Activated T-cell treated with anti-CD3 and anti-CD28 coated beads, Interleukin-2, amount 50 U/mL, for 72 hours (primary cell): ENCODE measurements at regions not wholly inside any gene's neighbourhood (a gene's known extent, or its start where the extent isn't known, plus 50 kb on each side); places are given as distances from the start of the nearest gene placed in this dataset.
A peak's percentile ranks its signal among the peaks of the same experiment; 100 is the strongest.
"Not testable (repeated sequence)": the region's sequence is repeated elsewhere in the genome, so short reads cannot be mapped to it uniquely, and the experiment has no call there.

ENCODE experiments used
- ATAC-seq, 2 donors: fragments of 150-1000 bp; cut with Tn5 transposase; replicated peaks in 1 of 2; 2 replicates each; pipeline ENCODE4 v1.10.0; 2021; ENCODE audit warnings: moderate library complexity in 2 of 2, mild to moderate bottlenecking in 1 of 2
- DNase-seq, 2 donors: peaks; one replicate each; pipeline ENCODE4 v3.0.0; 2021 to 2022; ENCODE audit warnings: mixed read lengths in 1 of 2
- H3K27ac Mint-ChIP-seq: one replicate; pipeline ENCODE4 v1.8.0; 2022; ENCODE audit warnings: mild to moderate bottlenecking, moderate library complexity, mixed read lengths
- H3K27me3 Mint-ChIP-seq: one replicate; pipeline ENCODE4 v1.8.0; 2022; ENCODE audit warnings: low read depth, mixed read lengths
- H3K36me3 Mint-ChIP-seq, 2 donors: one replicate each; pipeline ENCODE4 v1.8.0; 2022; ENCODE audit warnings: mixed read lengths in 2 of 2, mild to moderate bottlenecking in 1 of 2; ENCODE audit not compliant: insufficient read depth in 2 of 2
- H3K4me1 Mint-ChIP-seq: one replicate; pipeline ENCODE4 v1.8.0; 2022; ENCODE audit warnings: low read depth, mixed read lengths
- H3K4me3 Mint-ChIP-seq, 2 donors: one replicate each; pipeline ENCODE4 v1.8.0; 2022; ENCODE audit warnings: mild to moderate bottlenecking in 2 of 2, mixed read lengths in 2 of 2, moderate library complexity in 2 of 2
- H3K9me3 Mint-ChIP-seq, 2 donors: one replicate each; pipeline ENCODE4 v1.8.0; 2022; ENCODE audit warnings: mixed read lengths in 2 of 2

- no peaks in the 10 kb centered on the region for H3K9me3 Mint-ChIP-seq
- ATAC-seq: no peak
Observed at GRCh38 chr2:193187816-193188215, 993.1 kb upstream of the TMEFF2 start.

GRCh38 chr2:193170981-193171380 is 976.2 kb upstream of the TMEFF2 start:
- H3K4me1 Mint-ChIP-seq, H3K27ac Mint-ChIP-seq, ATAC-seq, H3K4me3 Mint-ChIP-seq, H3K36me3 Mint-ChIP-seq, H3K9me3 Mint-ChIP-seq, DNase-seq, H3K27me3 Mint-ChIP-seq: not testable (repeated sequence)

More at GRCh38 chr2:193187816-193188215, 993.1 kb upstream of the TMEFF2 start:
- Mint-ChIP-seq H3K27me3 (no peaks in the 10 kb centered on the region), H3K4me1 (peaks cover 9% of the 10 kb centered on the region), H3K4me3 (peak overlapping the region in 1 of 2 donors; percentile 78), H3K27ac (peak overlapping the region; percentile 72), H3K36me3 (no peaks in the 10 kb centered on the region)
- no peak for DNase-seq

GRCh38 chr2:193156480-193156879 is 961.7 kb upstream of the TMEFF2 start:
- no peak overlapping the region for H3K27ac Mint-ChIP-seq
- no peaks in the 10 kb centered on the region for H3K4me1 Mint-ChIP-seq
- DNase-seq (no peak), ATAC-seq (no peak)
- H3K9me3 Mint-ChIP-seq: peaks cover 5 to 8% of the 10 kb centered on the region in 2 donors
- H3K27me3 Mint-ChIP-seq: no peaks in the 10 kb centered on the region
- no peak overlapping the region for H3K4me3 Mint-ChIP-seq
- H3K36me3 Mint-ChIP-seq: peaks cover 0 to 2% of the 10 kb centered on the region in 2 donors

- peaks cover under 1 to 4% of the 10 kb centered on the region in 2 donors for H3K9me3 Mint-ChIP-seq
Observed at GRCh38 chr2:193154076-193154475, 959.3 kb upstream of the TMEFF2 start.

GRCh38 chr2:193153576-193153975 is 958.8 kb upstream of the TMEFF2 start:
- ATAC-seq: no peak
- DNase-seq: no peak
- H3K27me3 Mint-ChIP-seq: no peaks in the 10 kb centered on the region
- no peak overlapping the region for H3K4me3 Mint-ChIP-seq
- H3K27ac Mint-ChIP-seq: no peak overlapping the region
- H3K9me3 Mint-ChIP-seq: peaks cover 0 to 2% of the 10 kb centered on the region in 2 donors
- no peaks in the 10 kb centered on the region for H3K4me1 Mint-ChIP-seq
- no peaks in the 10 kb centered on the region for H3K36me3 Mint-ChIP-seq

More at GRCh38 chr2:193154076-193154475, 959.3 kb upstream of the TMEFF2 start:
- Mint-ChIP-seq H3K4me3 (no peak overlapping the region), H3K27ac (no peak overlapping the region), H3K36me3 (no peaks in the 10 kb centered on the region), H3K27me3 (no peaks in the 10 kb centered on the region), H3K4me1 (no peaks in the 10 kb centered on the region)
- no peak for ATAC-seq
- DNase-seq: no peak

- H3K4me1 Mint-ChIP-seq, H3K27ac Mint-ChIP-seq, H3K4me3 Mint-ChIP-seq, H3K27me3 Mint-ChIP-seq, DNase-seq, H3K9me3 Mint-ChIP-seq, H3K36me3 Mint-ChIP-seq, ATAC-seq: not testable (repeated sequence)
Observed at GRCh38 chr2:193142467-193142866, 947.7 kb upstream of the TMEFF2 start.

GRCh38 chr2:193141998-193142397 is 947.3 kb upstream of the TMEFF2 start:
- no peak overlapping the region for H3K4me3 Mint-ChIP-seq
- no peaks in the 10 kb centered on the region for H3K36me3 Mint-ChIP-seq
- DNase-seq (no peak), ATAC-seq (no peak)
- no peak overlapping the region for H3K27ac Mint-ChIP-seq
- H3K4me1 Mint-ChIP-seq: no peaks in the 10 kb centered on the region
- no peaks in the 10 kb centered on the region for H3K27me3 Mint-ChIP-seq
- H3K9me3 Mint-ChIP-seq: peaks cover 0 to 2% of the 10 kb centered on the region in 2 donors

GRCh38 chr2:193140895-193141294 is 946.2 kb upstream of the TMEFF2 start:
- not testable (repeated sequence) for DNase-seq, H3K27me3 Mint-ChIP-seq, H3K9me3 Mint-ChIP-seq, H3K4me1 Mint-ChIP-seq, H3K27ac Mint-ChIP-seq, H3K36me3 Mint-ChIP-seq, ATAC-seq, H3K4me3 Mint-ChIP-seq

- Mint-ChIP-seq H3K36me3 (no peaks in the 10 kb centered on the region), H3K4me1 (no peaks in the 10 kb centered on the region), H3K4me3 (no peak overlapping the region), H3K27me3 (no peaks in the 10 kb centered on the region), H3K27ac (no peak overlapping the region), H3K9me3 (no peaks in the 10 kb centered on the region)
- no peak for ATAC-seq
- DNase-seq: no peak
Observed at GRCh38 chr2:193124815-193125214, 930.1 kb upstream of the TMEFF2 start.

- Mint-ChIP-seq H3K4me3 (no peak overlapping the region), H3K9me3 (no peaks in the 10 kb centered on the region), H3K27ac (no peak overlapping the region), H3K27me3 (no peaks in the 10 kb centered on the region), H3K36me3 (no peaks in the 10 kb centered on the region), H3K4me1 (no peaks in the 10 kb centered on the region)
- ATAC-seq: no peak
- no peak for DNase-seq
Observed at GRCh38 chr2:193114827-193115226, 920.1 kb upstream of the TMEFF2 start.

- Mint-ChIP-seq H3K4me3 (no peak overlapping the region), H3K4me1 (no peaks in the 10 kb centered on the region), H3K36me3 (no peaks in the 10 kb centered on the region), H3K27ac (no peak overlapping the region), H3K9me3 (no peaks in the 10 kb centered on the region), H3K27me3 (no peaks in the 10 kb centered on the region)
- DNase-seq: no peak
- ATAC-seq: no peak
Observed at GRCh38 chr2:193112986-193113385, 918.3 kb upstream of the TMEFF2 start.

GRCh38 chr2:193103064-193103463 is 908.3 kb upstream of the TMEFF2 start:
- H3K9me3 Mint-ChIP-seq: no peaks in the 10 kb centered on the region
- no peaks in the 10 kb centered on the region for H3K36me3 Mint-ChIP-seq
- DNase-seq (no peak), ATAC-seq (no peak)
- no peaks in the 10 kb centered on the region for H3K4me1 Mint-ChIP-seq
- H3K27ac Mint-ChIP-seq: no peak overlapping the region
- H3K4me3 Mint-ChIP-seq: no peak overlapping the region
- no peaks in the 10 kb centered on the region for H3K27me3 Mint-ChIP-seq

GRCh38 chr2:193101591-193101990 is 906.9 kb upstream of the TMEFF2 start:
- ATAC-seq (no peak), DNase-seq (no peak)
- H3K27me3 Mint-ChIP-seq: no peaks in the 10 kb centered on the region
- H3K27ac Mint-ChIP-seq: no peak overlapping the region
- H3K4me3 Mint-ChIP-seq: no peak overlapping the region
- no peaks in the 10 kb centered on the region for H3K36me3 Mint-ChIP-seq
- no peaks in the 10 kb centered on the region for H3K4me1 Mint-ChIP-seq
- no peaks in the 10 kb centered on the region for H3K9me3 Mint-ChIP-seq

GRCh38 chr2:193088026-193088425 is 893.3 kb upstream of the TMEFF2 start:
- no peak overlapping the region for H3K27ac Mint-ChIP-seq
- H3K4me3 Mint-ChIP-seq: no peak overlapping the region
- no peaks in the 10 kb centered on the region for H3K36me3 Mint-ChIP-seq
- ATAC-seq: no peak
- H3K27me3 Mint-ChIP-seq: no peaks in the 10 kb centered on the region
- DNase-seq: no peak
- peaks cover 0 to 2% of the 10 kb centered on the region in 2 donors for H3K9me3 Mint-ChIP-seq
- no peaks in the 10 kb centered on the region for H3K4me1 Mint-ChIP-seq
